ENCODE measurements at regions not wholly inside any gene's neighbourhood (a gene's known extent, or its start where the extent isn't known, plus 50 kb on each side); places are given as distances from the start of the nearest gene placed in this dataset.

- DNase-seq = no peak
Observed at GRCh38 chr2:6213056-6213780, 521.0 kb downstream of the SOX11 start.

DNA sequence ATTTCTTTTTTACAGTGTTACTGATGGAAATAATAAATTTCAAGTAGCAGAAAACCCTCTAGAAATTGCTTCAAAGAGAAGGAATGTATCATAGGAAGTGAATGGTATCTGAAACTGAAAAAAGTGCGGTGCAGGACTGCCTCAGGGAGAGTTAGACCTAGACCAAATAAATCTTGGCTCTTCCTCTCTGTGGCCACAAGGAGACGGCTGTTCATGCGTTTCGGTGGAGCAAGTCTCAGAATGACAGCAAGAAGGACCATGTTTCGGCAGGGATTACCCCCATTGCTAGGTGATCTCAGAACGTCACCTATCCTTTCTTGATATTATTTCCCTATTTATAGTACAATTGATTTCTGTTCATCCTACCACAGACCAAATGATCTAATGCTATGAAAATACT, 522.3 kb downstream of the SOX11 start:
- DNase-seq = no peak

- no peak for DNase-seq
Observed at GRCh38 chr2:6215053-6215452, 522.9 kb downstream of the SOX11 start.

GRCh38 chr2:6216234-6216633, 524.0 kb downstream of the SOX11 start:
- no peak for DNase-seq

DNA sequence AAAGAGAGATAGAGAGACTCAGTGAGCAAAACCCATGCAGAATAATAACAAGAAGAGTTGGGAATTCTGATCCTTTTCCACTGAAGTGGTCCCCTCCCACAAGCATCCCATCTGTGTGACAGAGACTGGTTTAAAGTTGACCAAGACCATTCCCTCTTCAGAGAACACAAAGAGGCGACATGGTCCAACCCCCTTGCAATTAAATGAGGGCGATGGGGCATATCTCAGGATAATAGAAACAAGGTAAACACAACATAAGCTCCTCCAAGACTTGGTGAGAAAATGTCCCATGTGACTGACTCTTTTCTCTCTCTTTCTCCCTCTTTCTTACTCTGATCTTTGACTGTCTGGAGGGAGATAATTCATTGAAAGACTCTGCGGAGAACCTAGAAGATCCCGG, 526.7 kb downstream of the SOX11 start:
- DNase-seq = no peak

- DNase-seq = no peak
Observed at GRCh38 chr2:6219906-6220305, 527.7 kb downstream of the SOX11 start.

DNA sequence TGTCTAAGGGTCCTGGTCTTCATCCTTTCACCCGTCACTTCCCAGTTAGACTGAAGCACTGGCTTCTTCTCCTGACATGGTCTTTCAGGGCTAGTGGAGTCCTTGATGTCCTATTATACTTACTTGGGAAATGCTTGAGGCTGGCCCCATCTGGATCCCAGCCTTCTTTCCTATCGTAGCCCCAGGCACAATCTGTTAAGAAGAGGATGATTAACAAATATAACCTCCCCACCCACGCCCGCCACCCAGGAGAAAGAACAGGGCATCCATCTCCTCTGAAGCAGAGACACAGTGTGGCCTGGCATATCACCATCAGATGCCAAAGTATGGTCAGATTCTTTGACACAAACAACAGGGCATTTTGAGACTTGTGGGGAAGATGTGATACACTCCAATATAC, 530.1 kb downstream of the SOX11 start:
- no peak for DNase-seq

- no peak for DNase-seq
Observed at GRCh38 chr2:6224267-6224666, 532.1 kb downstream of the SOX11 start.

GRCh38 chr2:6228251-6228650, 536.1 kb downstream of the SOX11 start:
- no peak for DNase-seq

- DNase-seq = no peak
Observed at GRCh38 chr2:6231166-6231565, 539.0 kb downstream of the SOX11 start.

GRCh38 chr2:6233993-6234392, 541.8 kb downstream of the SOX11 start:
- DNase-seq = no peak

- no peak for DNase-seq
Observed at GRCh38 chr2:6234702-6235101, 542.5 kb downstream of the SOX11 start.

DNA sequence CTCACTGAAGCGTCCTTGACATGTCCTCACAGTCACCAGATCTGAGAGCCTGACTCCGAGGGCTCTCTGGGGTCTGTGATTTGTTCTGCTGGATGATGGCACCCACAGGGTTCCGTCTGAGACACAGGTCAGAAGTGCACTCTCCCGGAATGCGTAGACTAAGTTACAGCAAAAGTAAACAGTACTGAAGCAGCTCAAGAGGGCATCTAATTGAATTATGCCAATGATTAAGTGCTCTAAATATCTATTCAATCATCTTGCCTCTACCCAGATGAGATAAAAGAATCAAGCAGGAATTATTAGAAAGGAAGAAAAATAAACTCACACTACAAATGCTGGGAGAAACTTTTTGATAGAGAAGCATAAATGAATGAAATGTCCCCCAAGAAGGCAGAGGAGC, 544.1 kb downstream of the SOX11 start:
- DNase-seq = peak; percentile 38

DNA sequence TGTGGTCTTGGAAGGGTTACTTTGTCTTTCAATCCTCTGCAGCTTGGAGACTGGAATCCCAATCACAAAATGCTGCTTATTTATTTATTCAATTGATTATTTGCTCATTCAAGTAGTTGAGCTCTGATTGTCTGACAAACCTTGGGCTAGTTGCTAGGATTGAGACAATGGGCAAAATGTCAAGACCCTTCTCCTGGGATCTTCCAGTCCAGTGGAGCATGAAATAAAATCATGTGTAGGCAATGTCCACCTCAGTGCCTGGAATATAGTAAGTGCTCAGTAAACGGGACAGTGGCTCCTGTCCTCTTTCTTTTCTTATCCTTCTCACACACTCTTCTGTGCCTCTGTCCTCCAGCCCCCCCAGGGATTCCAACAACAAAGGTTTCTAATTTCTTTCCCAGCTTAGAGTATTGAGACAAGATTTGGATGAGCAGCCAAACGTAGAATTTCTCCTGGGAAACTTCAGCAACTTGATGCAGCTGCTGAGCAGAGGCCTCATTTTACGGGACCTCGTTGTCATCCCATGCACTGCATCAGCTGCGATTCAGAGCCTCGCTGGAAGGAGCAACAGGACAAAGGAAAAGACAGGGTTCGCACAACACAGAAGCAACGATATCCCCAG, 545.0 kb downstream of the SOX11 start:
- no peak for DNase-seq

DNA sequence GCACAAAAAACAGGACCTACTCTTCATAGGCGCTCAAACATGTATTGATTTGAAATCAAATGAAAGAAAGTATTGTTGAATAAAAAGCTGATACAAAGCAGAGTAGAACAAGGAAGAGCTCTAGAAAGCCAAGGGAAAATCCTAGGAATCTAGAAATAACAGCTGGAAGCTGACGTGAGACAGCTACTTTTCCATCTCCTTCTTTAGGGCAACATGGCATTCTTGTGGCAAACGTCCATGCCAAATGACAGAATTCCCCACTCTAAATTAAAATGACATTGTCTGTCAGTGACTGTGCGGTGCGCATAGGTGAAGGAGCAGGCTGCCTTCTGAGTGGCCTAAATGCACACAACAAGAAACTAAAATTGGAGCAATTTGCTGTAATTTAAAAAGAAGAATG, 557.4 kb downstream of the SOX11 start:
- DNase-seq = no peak

- DNase-seq = no peak
Observed at GRCh38 chr2:6254441-6254840, 562.3 kb downstream of the SOX11 start.

GRCh38 chr2:6264198-6264597, 572.0 kb downstream of the SOX11 start:
- no peak for DNase-seq

GRCh38 chr2:6281524-6281923, 584.2 kb downstream of the CMPK2 start:
- no peak for DNase-seq

GRCh38 chr2:6283259-6283658, 582.4 kb downstream of the CMPK2 start:
- no peak for DNase-seq

GRCh38 chr2:6287406-6287805, 578.3 kb downstream of the CMPK2 start:
- DNase-seq = no peak

DNA sequence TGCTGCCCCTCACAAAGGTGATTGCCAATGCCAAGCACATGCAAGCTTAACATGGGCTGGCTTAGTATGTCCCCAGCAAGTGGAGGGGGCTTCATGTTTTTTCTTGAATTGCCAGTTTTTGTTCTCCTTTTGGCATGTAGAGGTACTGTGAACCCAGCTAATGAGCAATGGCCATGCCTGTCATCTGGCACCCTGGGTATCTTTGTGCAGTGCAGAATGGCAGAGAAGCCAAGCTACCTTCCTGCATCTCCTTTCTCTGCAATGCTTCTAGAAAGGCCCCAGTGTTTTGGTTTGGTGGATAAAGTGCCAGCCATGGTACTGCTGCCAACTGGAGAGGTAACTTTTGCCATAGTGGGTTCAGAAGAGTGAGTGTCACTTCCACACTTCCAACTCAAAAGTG, 576.9 kb downstream of the CMPK2 start:
- no peak for DNase-seq

DNA sequence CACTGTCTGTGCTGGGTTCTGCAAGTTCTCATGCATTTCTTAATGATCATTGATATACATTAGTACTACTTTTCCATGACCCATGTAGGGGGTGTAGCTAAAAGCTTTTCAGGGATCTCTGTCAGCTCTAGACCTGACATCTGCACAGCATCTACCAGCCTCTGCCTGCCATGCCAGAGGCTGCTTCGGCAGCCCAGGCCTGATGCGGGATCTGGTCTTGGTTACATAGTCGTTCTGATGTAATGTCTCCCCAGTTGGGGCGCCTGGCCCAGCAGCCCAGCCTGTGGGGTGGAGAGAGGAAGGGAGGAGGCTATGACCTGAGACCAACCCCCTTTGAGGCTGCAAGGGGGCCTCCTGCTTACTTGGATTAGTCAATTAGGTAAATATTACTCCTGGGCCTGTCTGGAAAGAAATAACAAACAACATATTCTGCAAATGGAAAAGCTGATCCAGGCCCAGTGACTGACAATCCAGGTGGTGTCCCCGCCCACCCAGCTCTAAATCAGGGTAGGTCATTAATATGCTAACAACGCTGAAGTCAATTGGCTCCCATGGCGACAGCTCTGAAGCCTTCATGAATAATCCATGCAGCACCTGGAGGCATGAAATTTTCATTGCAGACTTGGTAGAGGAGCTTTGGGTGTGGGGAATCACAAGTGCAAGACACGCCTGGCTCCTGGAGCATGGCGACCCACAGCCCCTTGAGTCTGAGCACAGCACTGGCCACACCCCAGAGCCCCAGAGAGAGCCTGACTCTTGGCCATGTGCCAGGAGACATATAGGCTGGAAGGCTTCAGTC, 575.3 kb downstream of the CMPK2 start:
- peak; percentile 8 for DNase-seq

GRCh38 chr2:6294791-6295190, 570.9 kb downstream of the CMPK2 start:
- no peak for DNase-seq

- no peak for DNase-seq
Observed at GRCh38 chr2:6297238-6297637, 568.5 kb downstream of the CMPK2 start.

Measured in DMS79 treated with DMSO at 0.1 percent for 48 hours (cell line).